ENCODE measurements at regions not wholly inside any gene's neighbourhood (a gene's known extent, or its start where the extent isn't known, plus 50 kb on each side); places are given as distances from the start of the nearest gene placed in this dataset.

DNA sequence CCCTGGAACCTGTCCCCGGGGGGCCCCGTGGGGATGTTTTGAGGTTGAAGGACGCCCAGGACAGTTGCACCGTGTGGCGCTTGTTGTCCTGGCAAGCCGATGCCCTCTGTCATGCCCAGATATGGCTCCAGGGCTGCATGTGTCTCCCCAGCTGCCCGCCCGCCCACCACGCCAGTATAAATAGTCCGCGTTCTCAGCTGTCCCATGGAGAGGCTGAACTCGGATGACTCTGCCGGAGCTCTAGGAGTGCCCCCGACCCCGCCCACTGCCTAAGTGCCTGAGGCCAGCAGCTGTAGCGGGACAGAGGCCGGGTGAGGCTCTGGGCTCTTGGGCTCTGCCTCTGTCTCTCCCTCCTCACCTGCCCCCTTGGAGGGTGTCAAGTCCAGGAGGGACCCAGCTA lies 83.0 kb upstream of the GATA5 start:
- H3K4me2 ChIP-seq (ENCODE audit: low read depth, low read length): no peak overlapping the region
- no peak overlapping the region for H2BK5ac ChIP-seq (ENCODE audit: low read depth, low read length, poor library complexity, severe bottlenecking)
- no peak overlapping the region for H2AK9ac ChIP-seq (replicated peaks; ENCODE audit: low read depth, low read length, poor library complexity)
- WGBS, 2 experiments (ENCODE audit: extremely low coverage in 2 of 2, insufficient read length in 1 of 2): 25% methylated on average over 4 of the region's 17 CpGs; no CpG with 5 or more reads in 1 of the 2 experiments
- H3K36me3 ChIP-seq (ENCODE audit: control insufficient read depth, insufficient read depth, low read length): no peaks in the 10 kb centered on the region
- no peak overlapping the region for H3K9ac ChIP-seq (ENCODE audit: low read depth, low read length)
- no peak overlapping the region for H2BK15ac ChIP-seq (ENCODE audit: low read depth, low read length)
- dilution Hi-C loops (cut with HindIII; ENCODE audit: low sequenced_read_pairs, unreplicated experiment): no loop called here
- BruUV-seq (replicated peaks): no TSS peak
- H3K79me1 ChIP-seq (ENCODE audit: low read depth in 1 of 2, low read length in 2 of 2): no peaks in the 10 kb centered on the region
- in situ Hi-C loops (cut with MboI; ENCODE audit: low sequenced_read_pairs): no loop called here
- DNase-seq (no peak), ATAC-seq (ENCODE audit: low read depth) (no peak)
- H3K14ac ChIP-seq (replicated peaks; ENCODE audit: low read depth, low read length): no peak overlapping the region
- H4K91ac ChIP-seq (ENCODE audit: insufficient read depth, low read depth, low read length): no peak overlapping the region
- H2AK5ac ChIP-seq (ENCODE audit: low read depth, low read length): no peak overlapping the region
- no peak overlapping the region for H3K18ac ChIP-seq (ENCODE audit: low read depth, low read length)
- no peak overlapping the region for H3K4ac ChIP-seq (ENCODE audit: low read depth, low read length)
- H3K9me1 ChIP-seq (ENCODE audit: insufficient read depth, low read length): no peaks in the 10 kb centered on the region
- no peak overlapping the region for H3K56ac ChIP-seq (ENCODE audit: extremely low read depth, insufficient read depth, low read length)
- no peak overlapping the region for H4K8ac ChIP-seq (ENCODE audit: low read depth in 2 of 2, low read length in 2 of 2)
- no peak overlapping the region for H4K5ac ChIP-seq (ENCODE audit: low read depth, low read length)
- no peak overlapping the region for H2AFZ ChIP-seq (replicated peaks; ENCODE audit: low read length, poor library complexity)
- H3K9me3 ChIP-seq (ENCODE audit: control insufficient read depth, insufficient read depth, low read length): no peaks in the 10 kb centered on the region
- TF ChIP-seq RCOR1 (IDR thresholded peaks at IDR 0.05; ENCODE audit: insufficient replicate concordance, low read length) (no peak), BHLHE40 (IDR thresholded peaks at IDR 0.05; ENCODE audit: low read depth, low read length) (no peak), RAD21 (IDR thresholded peaks at IDR 0.05; ENCODE audit: low read length) (no peak), RFX5 (IDR thresholded peaks at IDR 0.05; ENCODE audit: low read depth, low read length) (no peak), POLR2A (IDR thresholded peaks at IDR 0.05; ENCODE audit: low read depth, low read length) (no peak), MAFK (IDR thresholded peaks at IDR 0.05; ENCODE audit: low read depth, low read length) (no peak), CEBPB (IDR thresholded peaks at IDR 0.05; ENCODE audit: low read depth, low read length) (no peak), FOS (IDR thresholded peaks at IDR 0.05; ENCODE audit: low read depth, low read length) (no peak), CHD1 (IDR thresholded peaks at IDR 0.05; ENCODE audit: low read depth, low read length) (no peak), NFE2L2 (IDR thresholded peaks at IDR 0.05; ENCODE audit: low read depth, low read length) (no peak)
- TF ChIP-seq, protein P1, sequence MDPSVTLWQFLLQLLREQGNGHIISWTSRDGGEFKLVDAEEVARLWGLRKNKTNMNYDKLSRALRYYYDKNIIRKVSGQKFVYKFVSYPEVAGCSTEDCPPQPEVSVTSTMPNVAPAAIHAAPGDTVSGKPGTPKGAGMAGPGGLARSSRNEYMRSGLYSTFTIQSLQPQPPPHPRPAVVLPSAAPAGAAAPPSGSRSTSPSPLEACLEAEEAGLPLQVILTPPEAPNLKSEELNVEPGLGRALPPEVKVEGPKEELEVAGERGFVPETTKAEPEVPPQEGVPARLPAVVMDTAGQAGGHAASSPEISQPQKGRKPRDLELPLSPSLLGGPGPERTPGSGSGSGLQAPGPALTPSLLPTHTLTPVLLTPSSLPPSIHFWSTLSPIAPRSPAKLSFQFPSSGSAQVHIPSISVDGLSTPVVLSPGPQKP (IDR thresholded peaks at IDR 0.05; ENCODE audit: borderline replicate concordance, low read depth, low read length): no peak
- no peak overlapping the region for H3K23ac ChIP-seq (ENCODE audit: low read depth, low read length)
- ChIA-PET CTCF (no interaction called here), POLR2A (ENCODE audit: unreplicated experiment) (no interaction called here)
- H3K4me3 ChIP-seq (ENCODE audit: insufficient read depth, low read depth, low read length): no peak overlapping the region
- H4K20me1 ChIP-seq (ENCODE audit: insufficient read depth, low read length): no peaks in the 10 kb centered on the region
- no peak overlapping the region for H2BK120ac ChIP-seq (ENCODE audit: low read depth, low read length)
- no peak overlapping the region for H3K27ac ChIP-seq (ENCODE audit: insufficient read depth, low read length)
- H2BK20ac ChIP-seq (ENCODE audit: low read depth, low read length): no peak overlapping the region
- peaks cover 88% of the 10 kb centered on the region for H3K27me3 ChIP-seq (ENCODE audit: control insufficient read depth, insufficient read depth, low read length)
- H3K4me1 ChIP-seq (ENCODE audit: control insufficient read depth, insufficient read depth, low read length): no peaks in the 10 kb centered on the region
- intact Hi-C loops (cut with micrococcal nuclease): no loop called here

Measured in IMR-90 (cell line).